Common myeloid progenitor, CD34-positive (primary cell): ENCODE measurements at regions not wholly inside any gene's neighbourhood (a gene's known extent, or its start where the extent isn't known, plus 50 kb on each side); places are given as distances from the start of the nearest gene placed in this dataset.

ENCODE experiments used
- CTCF ChIA-PET: fragments of 350-600 bp; sonication (Branson Sonifier 250); formaldehyde crosslinking; loops from one replicate; lab custom pipeline; 2021; ENCODE audit warnings: antibody characterized with exemption; lab: Charles Lee
- POLR2A ChIA-PET: fragments of 350-600 bp; sonication (Branson Sonifier 250); formaldehyde crosslinking; loops from one replicate; lab custom pipeline; 2021; ENCODE audit warnings: antibody characterized with exemption; lab: Charles Lee
- DNase-seq, 3 donors: peaks; one replicate each; pipeline versions ENCODE4 v3.0.0 to v3.0.0-alpha.2; 2013
- H3K27ac ChIP-seq, 2 experiments: 1 replicate in 1 of 2; 2 replicates in 1 of 2; pipeline ENCODE4 v1.7.0; 2013; ENCODE audit warnings: inconsistent platforms in 2 of 2, low read length in 2 of 2, mild to moderate bottlenecking in 2 of 2, low read depth in 1 of 2, moderate library complexity in 1 of 2; ENCODE audit not compliant: severe bottlenecking in 2 of 2, insufficient read depth in 1 of 2, poor library complexity in 1 of 2
- H3K27me3 ChIP-seq, 5 experiments: replicated peaks in 2 of 5; 1 replicate in 3 of 5; 2 replicates in 2 of 5; pipeline versions ENCODE4 v1.6.1 to v1.7.0; 2013; ENCODE audit warnings: low read length in 4 of 5, mild to moderate bottlenecking in 2 of 5, moderate library complexity in 2 of 5, inconsistent platforms in 1 of 5; ENCODE audit not compliant: insufficient read depth in 5 of 5, control insufficient read depth in 4 of 5
- H3K36me3 ChIP-seq, 4 experiments: 1 replicate in 2 of 4; 2 replicates in 2 of 4; pipeline versions ENCODE4 v1.6.1 to v1.7.0; 2013; ENCODE audit warnings: low read length in 3 of 4, control low read depth in 1 of 4, mild to moderate bottlenecking in 1 of 4; ENCODE audit not compliant: control insufficient read depth in 4 of 4, insufficient read depth in 4 of 4
- H3K4me1 ChIP-seq, 4 experiments: 1 replicate in 3 of 4; 2 replicates in 1 of 4; pipeline versions ENCODE4 v1.6.1 to v1.7.1; 2013; ENCODE audit warnings: low read length in 3 of 4, mild to moderate bottlenecking in 3 of 4, control low read depth in 1 of 4, inconsistent platforms in 1 of 4, moderate library complexity in 1 of 4; ENCODE audit not compliant: control insufficient read depth in 4 of 4, insufficient read depth in 4 of 4; ENCODE audit errors: control extremely low read depth in 1 of 4
- H3K4me3 ChIP-seq, 7 experiments: 1 replicate in 4 of 7; 2 replicates in 3 of 7; pipeline versions ENCODE4 v1.5.1 to v1.7.0; 2013; ENCODE audit warnings: mild to moderate bottlenecking in 7 of 7, low read length in 6 of 7, moderate library complexity in 6 of 7, inconsistent platforms in 2 of 7, low read depth in 2 of 7, control low read depth in 1 of 7; ENCODE audit not compliant: insufficient read depth in 4 of 7, control insufficient read depth in 1 of 7; ENCODE audit errors: extremely low read depth in 1 of 7
- H3K9me3 ChIP-seq, 5 experiments: 1 replicate in 4 of 5; 2 replicates in 1 of 5; pipeline versions ENCODE4 v1.6.1 to v1.7.1; 2013; ENCODE audit warnings: low read length in 4 of 5, mild to moderate bottlenecking in 2 of 5, inconsistent platforms in 1 of 5, low read depth in 1 of 5, moderate library complexity in 1 of 5; ENCODE audit not compliant: control insufficient read depth in 4 of 5, insufficient read depth in 2 of 5; ENCODE audit errors: control extremely low read depth in 1 of 5
- WGBS: methylation state at CpG from one replicate; pipeline ENCODE4 v1.1.5; 2013; ENCODE audit not compliant: insufficient coverage; 5-methylcytosine and 5-hydroxymethylcytosine counted together

- Histone ChIP-seq H3K9me3 (peaks cover 0 to 22% (median 21%) of the 10 kb centered on the region in 5 experiments), H3K36me3 (no peaks in the 10 kb centered on the region), H3K27ac (no peak overlapping the region), H3K4me3 (no peak overlapping the region), H3K4me1 (no peaks in the 10 kb centered on the region), H3K27me3 (peaks cover 0 to 5% (median 2%) of the 10 kb centered on the region in 5 experiments)
- DNase-seq: no peak
- ChIA-PET POLR2A (no interaction called here), CTCF (no interaction called here)
- 98% methylated on average over 9 of the region's 10 CpGs for WGBS
These were observed 68.8 kb upstream of the IYD start for GRCh38 chr6:150299873-150300485.

- no peak for DNase-seq
- no peaks in the 10 kb centered on the region for H3K4me1 ChIP-seq
- H3K9me3 ChIP-seq: peaks cover 0 to 12% (median 10%) of the 10 kb centered on the region in 5 experiments
These were observed 66.8 kb upstream of the IYD start for GRCh38 chr6:150301846-150302519.

GRCh38 chr6:150302520-150303176 lies 66.2 kb upstream of the IYD start:
- ChIA-PET CTCF (interaction anchor here (1.6 kb wide), 1 partner anchor 24 kb away, joined by 4 read pairs; no protein-coding TSS in a partner anchor), POLR2A (no interaction called here)
- Histone ChIP-seq H3K4me3 (no peak overlapping the region), H3K27me3 (peaks cover 0 to 5% (median 0%) of the 10 kb centered on the region in 5 experiments), H3K9me3 (peaks cover 0 to 5% (median 4%) of the 10 kb centered on the region in 5 experiments), H3K36me3 (no peaks in the 10 kb centered on the region), H3K27ac (no peak overlapping the region), H3K4me1 (no peaks in the 10 kb centered on the region)
- 97% methylated on average over 6 of the region's 7 CpGs for WGBS
- no peak for DNase-seq

More at GRCh38 chr6:150301846-150302519, 66.8 kb upstream of the IYD start:
- POLR2A ChIA-PET: no interaction called here
- 95% methylated on average over 3 of the region's 6 CpGs for WGBS
- CTCF ChIA-PET: interaction anchor here (1.2 to 1.6 kb wide), 2 partner anchors 9 to 23 kb away, joined by 4 to 5 read pairs; no protein-coding TSS in a partner anchor
- peaks cover 0 to 5% (median 0%) of the 10 kb centered on the region in 5 experiments for H3K27me3 ChIP-seq
- H3K4me3 ChIP-seq: no peak overlapping the region
- no peaks in the 10 kb centered on the region for H3K36me3 ChIP-seq
- no peak overlapping the region for H3K27ac ChIP-seq

GRCh38 chr6:150303256-150303655 lies 65.6 kb upstream of the IYD start:
- H3K36me3 ChIP-seq: no peaks in the 10 kb centered on the region
- ChIA-PET CTCF (no interaction called here), POLR2A (no interaction called here)
- H3K27ac ChIP-seq: no peak overlapping the region
- 100% methylated on average over 1 of the region's 2 CpGs for WGBS
- peaks cover 0 to 5% (median 0%) of the 10 kb centered on the region in 5 experiments for H3K27me3 ChIP-seq
- H3K4me3 ChIP-seq: no peak overlapping the region
- no peaks in the 10 kb centered on the region for H3K9me3 ChIP-seq
- H3K4me1 ChIP-seq: no peaks in the 10 kb centered on the region
- DNase-seq: no peak

GRCh38 chr6:150304429-150304828 lies 64.4 kb upstream of the IYD start:
- Histone ChIP-seq H3K36me3 (no peaks in the 10 kb centered on the region), H3K9me3 (no peaks in the 10 kb centered on the region), H3K4me3 (no peak overlapping the region), H3K27ac (no peak overlapping the region), H3K4me1 (no peaks in the 10 kb centered on the region), H3K27me3 (peaks cover 0 to 5% (median 0%) of the 10 kb centered on the region in 5 experiments)
- DNase-seq: no peak
- POLR2A ChIA-PET: no interaction called here
- CTCF ChIA-PET: no interaction called here
- WGBS: 100% methylated on average over 3 of the region's 3 CpGs

- H3K36me3 ChIP-seq: no peaks in the 10 kb centered on the region
- no peaks in the 10 kb centered on the region for H3K4me1 ChIP-seq
- DNase-seq: no peak
- ChIA-PET POLR2A (no interaction called here), CTCF (no interaction called here)
- no peaks in the 10 kb centered on the region for H3K9me3 ChIP-seq
- H3K4me3 ChIP-seq: no peak overlapping the region
- no peak overlapping the region for H3K27ac ChIP-seq
- peaks cover 0 to 5% (median 0%) of the 10 kb centered on the region in 5 experiments for H3K27me3 ChIP-seq
These were observed 62.5 kb upstream of the IYD start for GRCh38 chr6:150306290-150306689.

GRCh38 chr6:150307520-150307919 lies 61.3 kb upstream of the IYD start:
- WGBS: 100% methylated on average over 1 of the region's 3 CpGs
- Histone ChIP-seq H3K4me1 (no peaks in the 10 kb centered on the region), H3K27me3 (peaks cover 0 to 4% (median 0%) of the 10 kb centered on the region in 5 experiments), H3K27ac (no peak overlapping the region), H3K4me3 (no peak overlapping the region), H3K9me3 (no peaks in the 10 kb centered on the region), H3K36me3 (no peaks in the 10 kb centered on the region)
- ChIA-PET POLR2A (interaction anchor here (0.6 kb wide), 1 partner anchor 55 kb away, joined by 3 read pairs; no protein-coding TSS in a partner anchor), CTCF (no interaction called here)
- DNase-seq: no peak
